Caco-2 (cell line): ENCODE measurements at regions not wholly inside any gene's neighbourhood (a gene's known extent, or its start where the extent isn't known, plus 50 kb on each side); places are given as distances from the start of the nearest gene placed in this dataset.

Experiments
- BruUV-seq: library from RNA; stranded (reverse); fragments of 400-500 nt; replicated peaks from 2 replicates; lab custom pipeline; 2021; lab: Mats Ljungman, UMichigan
- CTCF ChIA-PET: fragments of 300-600 bp; sonication (Branson Sonifier 250); formaldehyde crosslinking; loops from one replicate; lab custom pipeline; 2022; ENCODE audit warnings: antibody characterized with exemption; lab: Charles Lee
- POLR2A ChIA-PET: fragments of 300-600 bp; sonication (Branson Sonifier 250); formaldehyde crosslinking; loops from one replicate; lab custom pipeline; 2022; ENCODE audit warnings: antibody characterized with exemption; lab: Charles Lee
- DNase-seq, 2 experiments: peaks; one replicate each; pipeline versions ENCODE4 v3.0.0 to v3.0.0-alpha.2; 2020 to 2022
- H3K27me3 ChIP-seq: replicated peaks from 2 replicates; pipeline ENCODE4 v1.6.0; 2011; ENCODE audit warnings: low read length; ENCODE audit not compliant: control insufficient read depth, insufficient read depth
- H3K36me3 ChIP-seq: 2 replicates; pipeline ENCODE4 v1.5.1; 2011; ENCODE audit warnings: low read length; ENCODE audit not compliant: control insufficient read depth, insufficient read depth
- H3K4me1 ChIP-seq: fragments of 250-450 bp; sonication (Bioruptor Pico); 2 replicates; pipeline ENCODE4 v1.5.1; 2020; ENCODE audit warnings: mild to moderate bottlenecking
- H3K4me3 ChIP-seq: 2 replicates; pipeline ENCODE4 v1.5.1; 2011; ENCODE audit warnings: low read depth, mild to moderate bottlenecking, control low read depth, low read length
- H3K9me3 ChIP-seq: fragments of 250-450 bp; sonication (Bioruptor Pico); 2 replicates; pipeline ENCODE4 v1.5.1; 2020; ENCODE audit warnings: mild to moderate bottlenecking, moderate library complexity
- H3K27ac Mint-ChIP-seq: one replicate; pipeline ENCODE4 v1.8.0; 2022; ENCODE audit warnings: mixed read lengths; ENCODE audit not compliant: unreplicated experiment
- H3K27me3 Mint-ChIP-seq: one replicate; pipeline ENCODE4 v1.8.0; 2022; ENCODE audit warnings: mixed read lengths; ENCODE audit not compliant: insufficient read depth, unreplicated experiment
- H3K36me3 Mint-ChIP-seq: one replicate; pipeline ENCODE4 v1.8.0; 2022; ENCODE audit warnings: mild to moderate bottlenecking, mixed read lengths; ENCODE audit not compliant: insufficient read depth, unreplicated experiment
- H3K4me1 Mint-ChIP-seq: one replicate; pipeline ENCODE4 v1.8.0; 2022; ENCODE audit warnings: low read depth, mixed read lengths; ENCODE audit not compliant: unreplicated experiment
- H3K4me3 Mint-ChIP-seq: one replicate; pipeline ENCODE4 v1.8.0; 2022; ENCODE audit warnings: mild to moderate bottlenecking, moderate library complexity, mixed read lengths; ENCODE audit not compliant: unreplicated experiment
- H3K9me3 Mint-ChIP-seq: one replicate; pipeline ENCODE4 v1.8.0; 2022; ENCODE audit warnings: mixed read lengths; ENCODE audit not compliant: unreplicated experiment
- intact Hi-C: fragments of 100-400 bp; cut with micrococcal nuclease; formaldehyde crosslinking; loops from one replicate; pipeline ENCODE4 v1.10.0; 2022; ENCODE audit not compliant: unreplicated experiment
- TF ChIP-seq, protein P1 (sequence below), 2 experiments: fragments of 200-600 bp in 1 of 2; IDR thresholded peaks; 1 replicate in 1 of 2; 2 replicates in 1 of 2; pipeline versions ENCODE4 v1.5.1 to v1.8.0; 2011 to 2022; ENCODE audit warnings: antibody characterized with exemption in 1 of 2, control low read depth in 1 of 2, inconsistent platforms in 1 of 2, low read depth in 1 of 2, low read length in 1 of 2, mild to moderate bottlenecking in 1 of 2, moderate library complexity in 1 of 2; ENCODE audit not compliant: insufficient read depth in 1 of 2, severe bottlenecking in 1 of 2, unreplicated experiment in 1 of 2

DNA sequence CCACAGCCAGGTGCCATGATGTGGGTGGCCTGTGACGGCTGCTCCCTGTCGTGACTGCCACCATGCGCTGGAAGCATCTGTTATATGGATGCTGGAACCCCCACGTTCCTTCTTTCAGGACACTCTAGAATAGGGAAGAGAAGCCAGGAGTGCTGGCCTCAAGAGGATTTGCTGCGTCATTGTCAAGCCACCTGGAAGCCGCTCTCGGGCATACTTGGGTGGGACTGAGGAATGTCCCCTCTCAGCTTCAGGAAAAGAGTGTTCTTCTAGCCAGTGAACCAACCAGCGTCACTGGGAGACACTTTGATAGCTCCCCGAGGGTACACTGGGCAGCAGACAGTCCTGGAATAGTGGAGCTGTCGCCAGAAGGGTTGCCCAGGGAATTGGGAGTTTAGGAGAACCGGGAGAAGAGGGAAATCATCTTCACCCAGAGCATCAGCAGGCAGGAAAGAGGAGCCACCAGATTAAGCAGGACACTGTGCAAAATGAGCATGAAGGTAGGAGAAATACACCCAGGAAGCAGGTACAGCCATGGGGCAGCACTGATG, 130.8 kb upstream of the SASH1 start:
- Mint-ChIP-seq H3K36me3 (no peaks in the 10 kb centered on the region), H3K9me3 (no peaks in the 10 kb centered on the region), H3K27ac (no peak overlapping the region), H3K27me3 (no peaks in the 10 kb centered on the region), H3K4me1 (no peaks in the 10 kb centered on the region), H3K4me3 (no peak overlapping the region)
- CTCF ChIA-PET = no interaction called here
- no TSS peak for BruUV-seq
- no peaks in the 10 kb centered on the region for H3K4me1 ChIP-seq
- no peaks in the 10 kb centered on the region for H3K36me3 ChIP-seq
- no peak overlapping the region for H3K4me3 ChIP-seq
- no peaks in the 10 kb centered on the region for H3K27me3 ChIP-seq
- H3K9me3 ChIP-seq = no peaks in the 10 kb centered on the region
- POLR2A ChIA-PET = no interaction called here
- TF ChIP-seq, protein P1, sequence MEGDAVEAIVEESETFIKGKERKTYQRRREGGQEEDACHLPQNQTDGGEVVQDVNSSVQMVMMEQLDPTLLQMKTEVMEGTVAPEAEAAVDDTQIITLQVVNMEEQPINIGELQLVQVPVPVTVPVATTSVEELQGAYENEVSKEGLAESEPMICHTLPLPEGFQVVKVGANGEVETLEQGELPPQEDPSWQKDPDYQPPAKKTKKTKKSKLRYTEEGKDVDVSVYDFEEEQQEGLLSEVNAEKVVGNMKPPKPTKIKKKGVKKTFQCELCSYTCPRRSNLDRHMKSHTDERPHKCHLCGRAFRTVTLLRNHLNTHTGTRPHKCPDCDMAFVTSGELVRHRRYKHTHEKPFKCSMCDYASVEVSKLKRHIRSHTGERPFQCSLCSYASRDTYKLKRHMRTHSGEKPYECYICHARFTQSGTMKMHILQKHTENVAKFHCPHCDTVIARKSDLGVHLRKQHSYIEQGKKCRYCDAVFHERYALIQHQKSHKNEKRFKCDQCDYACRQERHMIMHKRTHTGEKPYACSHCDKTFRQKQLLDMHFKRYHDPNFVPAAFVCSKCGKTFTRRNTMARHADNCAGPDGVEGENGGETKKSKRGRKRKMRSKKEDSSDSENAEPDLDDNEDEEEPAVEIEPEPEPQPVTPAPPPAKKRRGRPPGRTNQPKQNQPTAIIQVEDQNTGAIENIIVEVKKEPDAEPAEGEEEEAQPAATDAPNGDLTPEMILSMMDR (IDR thresholded peaks at IDR 0.05; ENCODE audit: insufficient read depth in 1 of 2, low read depth in 1 of 2, low read length in 1 of 2, severe bottlenecking in 1 of 2, unreplicated experiment in 1 of 2) = no peak
- no peak for DNase-seq
- intact Hi-C loops = no loop called here

DNA sequence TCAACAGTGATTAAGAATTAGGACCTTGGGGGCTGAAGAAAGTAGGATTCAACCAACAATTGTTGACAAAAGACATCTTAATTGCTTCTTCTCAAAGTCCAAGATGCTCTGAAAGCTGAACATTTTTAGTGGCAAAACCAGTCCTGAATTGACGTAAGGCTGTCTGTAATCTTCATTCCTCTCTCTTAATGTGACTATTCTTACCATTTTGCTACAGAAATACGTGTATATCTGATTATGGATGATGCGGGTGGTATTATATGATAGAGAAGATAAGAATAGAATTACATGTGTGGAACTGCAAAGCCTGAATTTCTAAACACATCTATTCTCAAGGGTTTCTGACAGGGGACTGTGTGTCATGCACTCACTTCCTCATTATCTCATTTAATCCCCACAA, 130.3 kb upstream of the SASH1 start:
- Mint-ChIP-seq H3K4me3 (no peak overlapping the region), H3K36me3 (no peaks in the 10 kb centered on the region), H3K27me3 (no peaks in the 10 kb centered on the region), H3K4me1 (no peaks in the 10 kb centered on the region), H3K9me3 (no peaks in the 10 kb centered on the region), H3K27ac (no peak overlapping the region)
- no peak for DNase-seq
- ChIA-PET CTCF (no interaction called here), POLR2A (no interaction called here)
- TF ChIP-seq, protein P1 (IDR thresholded peaks at IDR 0.05; ENCODE audit: insufficient read depth in 1 of 2, low read depth in 1 of 2, low read length in 1 of 2, severe bottlenecking in 1 of 2, unreplicated experiment in 1 of 2) = no peak
- intact Hi-C loops = no loop called here
- H3K27me3 ChIP-seq = no peaks in the 10 kb centered on the region
- no peaks in the 10 kb centered on the region for H3K9me3 ChIP-seq
- H3K4me3 ChIP-seq = no peak overlapping the region
- H3K36me3 ChIP-seq = no peaks in the 10 kb centered on the region
- BruUV-seq = no TSS peak
- no peaks in the 10 kb centered on the region for H3K4me1 ChIP-seq

DNA sequence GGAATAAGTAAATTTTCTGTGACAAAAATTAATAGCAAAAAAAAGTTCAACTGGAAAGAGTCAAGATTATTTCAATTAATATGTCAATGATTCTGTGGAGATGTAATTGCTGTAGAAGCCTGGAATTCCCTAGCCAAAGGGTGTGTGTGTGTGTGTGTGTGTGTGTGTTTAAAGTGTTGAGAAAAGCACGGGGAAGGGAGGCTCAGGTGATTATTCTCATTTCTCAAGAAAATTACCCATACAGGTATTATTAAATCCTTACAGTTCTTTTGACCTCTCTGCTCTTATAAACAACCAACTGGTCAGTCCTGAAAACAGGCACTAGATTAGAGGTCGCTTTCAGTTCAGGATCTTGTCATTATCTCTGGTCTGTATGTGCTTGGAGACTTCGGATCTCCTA, 129.3 kb upstream of the SASH1 start:
- intact Hi-C loops = no loop called here
- ChIA-PET POLR2A (no interaction called here), CTCF (no interaction called here)
- Histone ChIP-seq H3K4me1 (peaks cover 2% of the 10 kb centered on the region), H3K36me3 (no peaks in the 10 kb centered on the region), H3K4me3 (no peak overlapping the region), H3K9me3 (no peaks in the 10 kb centered on the region), H3K27me3 (no peaks in the 10 kb centered on the region)
- no peak for DNase-seq
- Mint-ChIP-seq H3K27ac (no peak overlapping the region), H3K9me3 (no peaks in the 10 kb centered on the region), H3K27me3 (no peaks in the 10 kb centered on the region), H3K36me3 (no peaks in the 10 kb centered on the region), H3K4me1 (no peaks in the 10 kb centered on the region), H3K4me3 (no peak overlapping the region)
- TF ChIP-seq, protein P1 (IDR thresholded peaks at IDR 0.05; ENCODE audit: insufficient read depth in 1 of 2, low read depth in 1 of 2, low read length in 1 of 2, severe bottlenecking in 1 of 2, unreplicated experiment in 1 of 2) = no peak
- no TSS peak for BruUV-seq
